ENCODE measurements at regions not wholly inside any gene's neighbourhood (a gene's known extent, or its start where the extent isn't known, plus 50 kb on each side); places are given as distances from the start of the nearest gene placed in this dataset.

DNA sequence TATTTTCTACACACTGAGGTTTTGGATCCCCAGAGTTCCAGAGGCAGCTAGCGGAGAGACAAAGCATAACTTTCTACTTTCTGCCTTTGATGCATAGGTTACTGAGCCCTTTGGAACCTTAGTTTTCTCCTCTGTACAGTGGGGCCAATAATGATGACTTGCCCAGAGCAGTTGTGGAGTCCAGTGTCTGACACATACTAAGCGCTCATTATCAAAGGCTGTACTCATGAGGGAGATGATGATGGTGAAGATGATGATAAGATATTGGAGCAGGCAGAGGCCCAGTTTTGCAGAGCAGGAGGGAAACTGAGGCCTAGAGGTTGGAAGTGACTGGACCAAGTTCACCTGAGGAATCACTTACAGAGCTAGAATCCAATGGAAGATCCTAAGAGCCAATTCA lies 458.0 kb downstream of the MIAT start:
- H3K27me3 ChIP-seq (ENCODE audit: control insufficient read depth in 2 of 2, insufficient read depth in 2 of 2, low read length in 2 of 2): no peaks in the 10 kb centered on the region
- Mint-ChIP-seq H3K4me1 (peaks cover 0 to 2% (median 0%) of the 10 kb centered on the region in 7 donors), H3K9me3 (peaks cover 0 to 7% (median 2%) of the 10 kb centered on the region in 11 donors), H3K27ac (no peak overlapping the region), H3K4me3 (no peak overlapping the region), H3K36me3 (peaks cover 0 to 4% (median 0%) of the 10 kb centered on the region in 5 donors), H3K27me3 (peaks cover 0 to 39% (median 15%) of the 10 kb centered on the region in 5 donors)
- ChIA-PET CTCF (no interaction called here), POLR2A (no interaction called here)
- ATAC-seq (no peak), DNase-seq (no peak)
- H3K27ac ChIP-seq (ENCODE audit: low read depth, low read length): no peak overlapping the region
- H3K9me3 ChIP-seq (ENCODE audit: control insufficient read depth in 2 of 3, low read length in 3 of 3): no peaks in the 10 kb centered on the region
- H3K4me3 ChIP-seq (ENCODE audit: low read length): no peak overlapping the region
- no peaks in the 10 kb centered on the region for H3K4me1 ChIP-seq (ENCODE audit: control insufficient read depth in 2 of 2, insufficient read depth in 2 of 2, low read length in 2 of 2)
- no peaks in the 10 kb centered on the region for H3K36me3 ChIP-seq (ENCODE audit: control insufficient read depth in 2 of 3, insufficient read depth in 3 of 3, low read length in 3 of 3)
- intact Hi-C loops (cut with micrococcal nuclease): no loop called here

DNA sequence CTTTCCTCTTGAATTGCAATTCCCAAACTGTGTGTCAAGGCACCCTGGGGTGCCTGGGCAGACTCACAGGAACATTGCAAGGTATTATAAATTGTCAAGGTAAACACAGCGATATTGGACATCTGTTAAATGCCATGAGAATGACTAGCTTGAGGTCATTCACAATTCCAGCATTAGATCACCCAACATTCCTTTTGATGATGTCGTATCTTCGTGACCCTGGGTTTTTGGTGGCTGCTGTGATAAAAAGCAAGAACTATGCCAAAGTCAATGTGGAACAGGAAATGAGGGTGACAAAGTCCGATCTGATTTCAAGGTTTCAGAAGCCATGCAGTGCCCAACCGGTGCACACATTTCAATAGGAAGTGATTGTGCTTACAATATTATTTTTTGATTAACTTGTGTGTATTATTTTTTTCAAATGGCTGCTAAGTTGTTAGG lies 458.4 kb downstream of the MIAT start:
- ATAC-seq (no peak), DNase-seq (no peak)
- H3K36me3 Mint-ChIP-seq: peaks cover 0 to 4% (median 0%) of the 10 kb centered on the region in 5 donors
- H3K27me3 Mint-ChIP-seq: peaks cover 0 to 36% (median 14%) of the 10 kb centered on the region in 5 donors
- Histone ChIP-seq H3K36me3 (ENCODE audit: control insufficient read depth in 2 of 3, insufficient read depth in 3 of 3, low read length in 3 of 3) (no peaks in the 10 kb centered on the region), H3K27ac (ENCODE audit: low read depth, low read length) (no peak overlapping the region), H3K9me3 (ENCODE audit: control insufficient read depth in 2 of 3, low read length in 3 of 3) (no peaks in the 10 kb centered on the region), H3K4me3 (ENCODE audit: low read length) (no peak overlapping the region), H3K27me3 (ENCODE audit: control insufficient read depth in 2 of 2, insufficient read depth in 2 of 2, low read length in 2 of 2) (no peaks in the 10 kb centered on the region), H3K4me1 (ENCODE audit: control insufficient read depth in 2 of 2, insufficient read depth in 2 of 2, low read length in 2 of 2) (no peaks in the 10 kb centered on the region)
- H3K4me1 Mint-ChIP-seq: peaks cover 0 to 2% (median 0%) of the 10 kb centered on the region in 7 donors
- intact Hi-C loops (cut with micrococcal nuclease): no loop called here
- CTCF ChIA-PET: no interaction called here
- H3K4me3 Mint-ChIP-seq: no peak overlapping the region
- H3K27ac Mint-ChIP-seq: no peak overlapping the region
- POLR2A ChIA-PET: no interaction called here
- H3K9me3 Mint-ChIP-seq: peaks cover 0 to 7% (median 2%) of the 10 kb centered on the region in 11 donors

DNA sequence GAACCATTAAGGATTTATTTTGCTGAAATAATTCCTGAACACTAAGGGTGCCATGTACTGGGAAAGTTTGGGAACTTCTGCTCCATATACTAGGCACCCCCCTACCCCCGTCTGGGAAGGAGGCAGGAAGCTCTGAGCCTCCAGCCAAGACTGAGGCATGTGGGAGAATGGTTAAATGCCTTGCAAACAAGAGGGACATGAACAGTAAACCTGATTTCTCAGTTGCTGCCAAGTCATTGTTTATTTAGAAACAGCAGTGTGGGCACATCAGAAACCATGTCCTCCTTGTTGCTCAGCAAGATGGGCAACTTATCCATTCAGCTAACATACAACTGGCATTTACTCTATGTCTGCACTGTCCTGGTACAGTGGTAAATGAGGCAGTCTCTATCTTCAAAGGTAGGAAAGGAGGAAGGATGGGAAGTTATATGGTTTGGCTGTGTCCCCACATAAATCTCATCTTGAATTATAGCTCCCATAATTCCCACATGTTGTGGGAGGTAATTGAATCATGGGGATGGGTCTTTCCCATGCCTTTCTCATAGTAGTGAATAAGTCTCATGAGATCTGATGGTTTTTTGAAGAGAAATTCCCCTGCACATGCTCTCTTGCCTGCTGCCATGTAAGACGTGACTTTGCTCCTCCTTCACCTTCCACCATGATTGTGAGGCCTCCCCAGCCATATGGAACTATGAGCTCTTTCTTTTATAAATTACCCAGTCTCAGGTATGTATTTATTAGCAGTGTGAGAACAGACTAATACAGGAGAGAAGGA lies 459.1 kb downstream of the MIAT start:
- no peak for ATAC-seq
- no peak overlapping the region for H3K27ac Mint-ChIP-seq
- H3K36me3 Mint-ChIP-seq: peaks cover 0 to 4% (median 0%) of the 10 kb centered on the region in 5 donors
- H3K4me3 ChIP-seq (ENCODE audit: low read length): no peak overlapping the region
- H3K4me1 Mint-ChIP-seq: peaks cover 0 to 2% (median 0%) of the 10 kb centered on the region in 7 donors
- no peak overlapping the region for H3K4me3 Mint-ChIP-seq
- H3K4me1 ChIP-seq (ENCODE audit: control insufficient read depth in 2 of 2, insufficient read depth in 2 of 2, low read length in 2 of 2): no peaks in the 10 kb centered on the region
- POLR2A ChIA-PET: no interaction called here
- H3K36me3 ChIP-seq (ENCODE audit: control insufficient read depth in 2 of 3, insufficient read depth in 3 of 3, low read length in 3 of 3): no peaks in the 10 kb centered on the region
- intact Hi-C loops (cut with micrococcal nuclease): no loop called here
- H3K27me3 Mint-ChIP-seq: peaks cover 0 to 37% (median 14%) of the 10 kb centered on the region in 5 donors
- CTCF ChIA-PET: interaction anchor here (0.7 kb wide), 1 partner anchor 280 kb away, joined by 3 read pairs; no protein-coding TSS in a partner anchor
- no peaks in the 10 kb centered on the region for H3K9me3 ChIP-seq (ENCODE audit: control insufficient read depth in 2 of 3, low read length in 3 of 3)
- no peak overlapping the region for H3K27ac ChIP-seq (ENCODE audit: low read depth, low read length)
- peaks cover 0 to 7% (median 2%) of the 10 kb centered on the region in 11 donors for H3K9me3 Mint-ChIP-seq
- no peaks in the 10 kb centered on the region for H3K27me3 ChIP-seq (ENCODE audit: control insufficient read depth in 2 of 2, insufficient read depth in 2 of 2, low read length in 2 of 2)
- no peak for DNase-seq

DNA sequence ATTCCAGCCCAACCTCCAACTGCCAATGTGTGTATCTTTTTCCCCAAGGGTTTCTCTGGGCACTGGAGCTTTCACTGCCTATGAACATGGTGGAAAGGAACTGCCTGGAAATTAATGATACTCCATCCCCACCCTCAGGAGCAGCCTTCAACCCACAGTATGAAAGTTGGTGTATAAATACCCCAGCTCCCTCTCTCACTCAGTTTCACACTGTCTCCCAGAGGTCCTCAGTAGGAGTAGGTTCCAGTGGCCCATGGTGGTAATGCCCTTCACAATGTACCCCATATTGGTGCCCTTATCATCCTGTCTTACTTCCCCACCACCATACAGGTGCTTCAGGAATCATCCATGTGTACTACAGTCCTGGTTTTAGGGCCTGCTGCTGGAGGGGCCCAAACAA lies 462.6 kb downstream of the MIAT start:
- H3K4me1 ChIP-seq (ENCODE audit: control insufficient read depth in 2 of 2, insufficient read depth in 2 of 2, low read length in 2 of 2): no peaks in the 10 kb centered on the region
- Mint-ChIP-seq H3K4me1 (no peaks in the 10 kb centered on the region), H3K4me3 (no peak overlapping the region), H3K9me3 (peaks cover 0 to 7% (median 3%) of the 10 kb centered on the region in 11 donors), H3K27ac (no peak overlapping the region), H3K27me3 (peaks cover 9 to 45% (median 23%) of the 10 kb centered on the region in 5 donors), H3K36me3 (peaks cover 0 to 4% (median 0%) of the 10 kb centered on the region in 5 donors)
- H3K27ac ChIP-seq (ENCODE audit: low read depth, low read length): no peak overlapping the region
- H3K4me3 ChIP-seq (ENCODE audit: low read length): no peak overlapping the region
- POLR2A ChIA-PET: no interaction called here
- intact Hi-C loops (cut with micrococcal nuclease): no loop called here
- CTCF ChIA-PET: no interaction called here
- no peak for DNase-seq
- no peaks in the 10 kb centered on the region for H3K36me3 ChIP-seq (ENCODE audit: control insufficient read depth in 2 of 3, insufficient read depth in 3 of 3, low read length in 3 of 3)
- no peak for ATAC-seq
- no peaks in the 10 kb centered on the region for H3K27me3 ChIP-seq (ENCODE audit: control insufficient read depth in 2 of 2, insufficient read depth in 2 of 2, low read length in 2 of 2)
- H3K9me3 ChIP-seq (ENCODE audit: control insufficient read depth in 2 of 3, low read length in 3 of 3): no peaks in the 10 kb centered on the region

DNA sequence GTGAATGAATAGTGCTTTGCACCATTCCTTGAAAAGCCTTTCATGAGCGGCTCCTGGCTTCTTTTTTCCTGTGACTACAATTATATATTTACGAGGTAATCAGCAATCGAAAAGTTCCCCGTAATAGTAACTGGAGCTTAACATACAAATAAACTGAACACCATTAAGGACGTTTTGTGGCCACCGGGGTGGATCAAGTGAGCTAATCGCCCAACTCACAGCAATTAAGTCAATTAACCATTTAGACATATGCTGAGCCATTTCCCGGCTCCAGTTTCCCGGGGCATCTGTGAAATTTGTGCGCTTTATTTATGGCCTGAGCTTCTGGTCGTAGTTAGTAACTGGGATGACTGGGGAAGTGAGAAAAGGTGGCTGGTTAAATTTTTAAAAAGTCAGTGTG lies 465.2 kb downstream of the MIAT start:
- Histone ChIP-seq H3K9me3 (ENCODE audit: control insufficient read depth in 2 of 3, low read length in 3 of 3) (no peaks in the 10 kb centered on the region), H3K4me1 (ENCODE audit: control insufficient read depth in 2 of 2, insufficient read depth in 2 of 2, low read length in 2 of 2) (no peaks in the 10 kb centered on the region), H3K4me3 (ENCODE audit: low read length) (no peak overlapping the region), H3K27ac (ENCODE audit: low read depth, low read length) (no peak overlapping the region), H3K27me3 (ENCODE audit: control insufficient read depth in 2 of 2, insufficient read depth in 2 of 2, low read length in 2 of 2) (no peaks in the 10 kb centered on the region), H3K36me3 (ENCODE audit: control insufficient read depth in 2 of 3, insufficient read depth in 3 of 3, low read length in 3 of 3) (no peaks in the 10 kb centered on the region)
- no peaks in the 10 kb centered on the region for H3K36me3 Mint-ChIP-seq
- no peak overlapping the region for H3K4me3 Mint-ChIP-seq
- peaks cover 20 to 48% (median 37%) of the 10 kb centered on the region in 5 donors for H3K27me3 Mint-ChIP-seq
- no peak for DNase-seq
- CTCF ChIA-PET: no interaction called here
- no peaks in the 10 kb centered on the region for H3K4me1 Mint-ChIP-seq
- no peak overlapping the region for H3K27ac Mint-ChIP-seq
- peaks cover 0 to 5% (median 0%) of the 10 kb centered on the region in 11 donors for H3K9me3 Mint-ChIP-seq
- POLR2A ChIA-PET: no interaction called here
- no peak for ATAC-seq
- intact Hi-C loops (cut with micrococcal nuclease): no loop called here

DNA sequence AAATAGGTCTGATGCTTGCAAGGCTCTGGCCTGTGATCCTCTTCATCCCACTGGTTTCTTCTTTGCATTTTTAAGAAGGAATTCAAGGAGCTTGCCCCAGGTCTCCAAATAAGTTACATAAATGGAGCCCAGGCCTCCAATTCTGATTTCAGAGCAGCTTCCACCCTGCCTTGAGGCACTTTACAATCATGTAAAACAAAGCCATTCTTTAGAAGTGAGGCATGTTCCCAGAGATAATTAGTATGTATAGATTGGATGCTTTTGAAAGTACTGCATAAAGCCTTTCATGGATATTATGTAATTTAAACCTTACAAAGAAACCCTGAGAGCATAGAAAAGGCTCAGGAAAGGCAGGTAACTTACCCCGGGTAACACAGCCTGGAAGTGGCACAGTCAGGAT lies 466.5 kb downstream of the MIAT start:
- no peaks in the 10 kb centered on the region for H3K4me1 ChIP-seq (ENCODE audit: control insufficient read depth in 2 of 2, insufficient read depth in 2 of 2, low read length in 2 of 2)
- Mint-ChIP-seq H3K4me3 (no peak overlapping the region), H3K4me1 (no peaks in the 10 kb centered on the region), H3K27ac (no peak overlapping the region), H3K36me3 (no peaks in the 10 kb centered on the region), H3K9me3 (peaks cover 0 to 5% (median 0%) of the 10 kb centered on the region in 11 donors), H3K27me3 (peaks cover 21 to 55% (median 40%) of the 10 kb centered on the region in 5 donors)
- H3K27me3 ChIP-seq (ENCODE audit: control insufficient read depth in 2 of 2, insufficient read depth in 2 of 2, low read length in 2 of 2): no peaks in the 10 kb centered on the region
- H3K9me3 ChIP-seq (ENCODE audit: control insufficient read depth in 2 of 3, low read length in 3 of 3): no peaks in the 10 kb centered on the region
- ChIA-PET CTCF (no interaction called here), POLR2A (no interaction called here)
- ATAC-seq (no peak), DNase-seq (no peak)
- H3K36me3 ChIP-seq (ENCODE audit: control insufficient read depth in 2 of 3, insufficient read depth in 3 of 3, low read length in 3 of 3): no peaks in the 10 kb centered on the region
- intact Hi-C loops (cut with micrococcal nuclease): no loop called here
- H3K4me3 ChIP-seq (ENCODE audit: low read length): no peak overlapping the region
- H3K27ac ChIP-seq (ENCODE audit: low read depth, low read length): no peak overlapping the region

All from naive thymus-derived CD4-positive, alpha-beta T cell (primary cell).